OCI-LY1 (cell line): ENCODE measurements at regions not wholly inside any gene's neighbourhood (a gene's known extent, or its start where the extent isn't known, plus 50 kb on each side); places are given as distances from the start of the nearest gene placed in this dataset.

Experiments
- CTCF ChIP-seq: fragments of 200-600 bp; sonication (generic), shearing (Covaris generic); IDR thresholded peaks from 2 replicates; pipeline ENCODE4 v1.5.1; 2017; ENCODE audit warnings: mild to moderate bottlenecking, antibody characterized with exemption, low read length, moderate library complexity, mixed read lengths
- EZH2 ChIP-seq: fragments of 200-600 bp; sonication (generic), shearing (Covaris generic); IDR thresholded peaks from 2 replicates; pipeline ENCODE4 v1.8.0; 2017; ENCODE audit warnings: borderline replicate concordance, mixed run types, mild to moderate bottlenecking, antibody characterized with exemption, low read length, moderate library complexity, mixed read lengths

DNA sequence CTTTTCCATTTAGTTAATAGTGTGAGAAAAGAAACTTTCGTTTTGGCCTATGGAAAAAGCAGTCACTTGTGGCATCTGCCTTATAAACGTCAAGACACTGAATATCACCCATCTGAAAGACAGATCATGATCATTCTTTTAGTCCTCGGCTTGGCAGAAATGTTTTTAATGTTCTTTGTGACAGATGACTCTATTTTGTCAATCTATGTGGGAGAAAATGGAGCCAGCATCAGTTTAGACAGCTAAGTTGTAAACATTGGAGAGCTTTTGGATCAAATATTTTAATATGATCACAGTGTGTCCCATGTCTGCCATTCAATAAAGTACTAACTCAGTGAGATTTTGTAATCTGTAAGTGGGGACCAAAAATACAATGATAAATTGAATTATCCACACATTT is 85.1 kb upstream of the LUZP2 start:
- TF ChIP-seq CTCF, result no peak
- no peak for TF ChIP-seq EZH2
